ENCODE measurements at regions not wholly inside any gene's neighbourhood (a gene's known extent, or its start where the extent isn't known, plus 50 kb on each side); places are given as distances from the start of the nearest gene placed in this dataset.

GRCh38 chr1:73953586-73953985, 244.4 kb downstream of the LRRIQ3 start:
- DNase-seq = no peak

- no peak for DNase-seq
Observed at GRCh38 chr1:73953186-73953585, 244.8 kb downstream of the LRRIQ3 start.

- no peak for DNase-seq
Observed at GRCh38 chr1:73948055-73948454, 249.9 kb downstream of the LRRIQ3 start.

GRCh38 chr1:73947009-73947408, 251.0 kb downstream of the LRRIQ3 start:
- DNase-seq = no peak

GRCh38 chr1:73943270-73943669, 254.7 kb downstream of the LRRIQ3 start:
- no peak for DNase-seq

- no peak for DNase-seq
Observed at GRCh38 chr1:73930293-73930692, 267.7 kb downstream of the LRRIQ3 start.

GRCh38 chr1:73914951-73915350, 283.0 kb downstream of the LRRIQ3 start:
- DNase-seq = no peak

- DNase-seq = no peak
Observed at GRCh38 chr1:73913025-73913424, 285.0 kb downstream of the LRRIQ3 start.

GRCh38 chr1:73911849-73912248, 286.1 kb downstream of the LRRIQ3 start:
- no peak for DNase-seq

- no peak for DNase-seq
Observed at GRCh38 chr1:73910466-73910865, 287.5 kb downstream of the LRRIQ3 start.

GRCh38 chr1:73910062-73910461, 287.9 kb downstream of the LRRIQ3 start:
- no peak for DNase-seq

GRCh38 chr1:73909043-73909562, 288.9 kb downstream of the LRRIQ3 start:
- DNase-seq = no peak

- DNase-seq = no peak
Observed at GRCh38 chr1:73907051-73907450, 290.9 kb downstream of the LRRIQ3 start.

- no peak for DNase-seq
Observed at GRCh38 chr1:73903092-73903491, 294.9 kb downstream of the LRRIQ3 start.

GRCh38 chr1:73901738-73902137, 296.2 kb downstream of the LRRIQ3 start:
- DNase-seq = peak; percentile 91

- no peak for DNase-seq
Observed at GRCh38 chr1:73899311-73899710, 298.7 kb downstream of the LRRIQ3 start.

- DNase-seq = no peak
Observed at GRCh38 chr1:73898540-73898939, 299.4 kb downstream of the LRRIQ3 start.

- no peak for DNase-seq
Observed at GRCh38 chr1:73887412-73887811, 310.6 kb downstream of the LRRIQ3 start.

- DNase-seq = no peak
Observed at GRCh38 chr1:73886716-73887115, 311.3 kb downstream of the LRRIQ3 start.

- DNase-seq = no peak
Observed at GRCh38 chr1:73874806-73875205, 323.2 kb downstream of the LRRIQ3 start.

- peak; percentile 26 for DNase-seq
Observed at GRCh38 chr1:73868810-73869336, 329.1 kb downstream of the LRRIQ3 start.

GRCh38 chr1:73862355-73862754, 335.6 kb downstream of the LRRIQ3 start:
- no peak for DNase-seq

- DNase-seq = no peak
Observed at GRCh38 chr1:73860421-73860950, 337.5 kb downstream of the LRRIQ3 start.

GRCh38 chr1:73859227-73859626, 338.7 kb downstream of the LRRIQ3 start:
- DNase-seq = no peak

GRCh38 chr1:73854527-73854926, 343.4 kb downstream of the LRRIQ3 start:
- DNase-seq = no peak
